ENCODE measurements at regions not wholly inside any gene's neighbourhood (a gene's known extent, or its start where the extent isn't known, plus 50 kb on each side); places are given as distances from the start of the nearest gene placed in this dataset.
"Not testable (repeated sequence)": the region's sequence is repeated elsewhere in the genome, so short reads cannot be mapped to it uniquely, and the experiment has no call there.

- no peak for DNase-seq
Measured at GRCh38 chrX:16320765-16321355, 153.6 kb downstream of the MAGEB17 start.

GRCh38 chrX:16333453-16333852, 166.2 kb downstream of the MAGEB17 start:
- no peak for DNase-seq

- DNase-seq: no peak
Measured at GRCh38 chrX:16335181-16335580, 167.9 kb downstream of the MAGEB17 start.

- DNase-seq: no peak
Measured at GRCh38 chrX:16347968-16348670, 180.8 kb downstream of the MAGEB17 start.

- no peak for DNase-seq
Measured at GRCh38 chrX:16357902-16358301, 190.6 kb downstream of the MAGEB17 start.

GRCh38 chrX:16360056-16360455, 192.8 kb downstream of the MAGEB17 start:
- DNase-seq: not testable (repeated sequence)

DNA sequence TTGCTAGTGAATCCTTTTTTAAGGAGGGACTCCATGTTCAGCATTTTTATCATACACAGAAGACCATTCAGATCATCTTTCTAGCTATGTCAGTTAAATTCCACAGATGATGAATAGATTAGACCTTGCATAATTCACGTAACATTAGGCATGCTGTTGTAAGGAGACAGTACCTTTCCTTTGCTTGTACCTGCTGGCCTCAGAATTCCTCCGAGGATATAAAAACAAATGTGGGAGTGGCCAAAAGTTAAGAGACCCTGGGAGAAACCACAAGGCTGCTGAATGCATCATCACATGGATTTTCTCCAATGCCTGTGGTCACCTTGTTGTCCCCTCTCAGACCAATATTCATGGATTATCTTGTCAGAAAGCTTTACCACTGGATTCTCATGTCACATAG, 201.4 kb downstream of the MAGEB17 start:
- DNase-seq: no peak

DNA sequence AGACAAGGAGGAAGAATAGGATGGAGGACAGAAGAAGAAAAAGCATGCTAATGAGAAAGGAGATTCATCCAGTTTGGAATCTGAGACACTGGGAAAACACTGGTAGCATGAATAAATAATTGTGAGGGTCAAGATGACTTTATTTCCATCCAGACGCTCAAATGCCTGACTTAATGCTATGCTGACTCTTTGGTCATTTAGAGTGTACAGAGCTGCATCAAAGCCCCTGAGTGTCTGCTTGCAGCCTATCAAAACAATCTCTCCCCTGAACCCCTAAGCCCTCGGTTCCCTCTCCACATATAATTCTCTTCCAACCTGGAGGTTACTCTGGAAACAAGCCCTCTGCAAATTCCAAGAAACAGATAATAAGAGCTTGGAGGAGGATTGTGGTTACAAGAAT, 208.8 kb downstream of the MAGEB17 start:
- DNase-seq: no peak

GRCh38 chrX:16386126-16386525, 218.8 kb downstream of the MAGEB17 start:
- DNase-seq: no peak

DNA sequence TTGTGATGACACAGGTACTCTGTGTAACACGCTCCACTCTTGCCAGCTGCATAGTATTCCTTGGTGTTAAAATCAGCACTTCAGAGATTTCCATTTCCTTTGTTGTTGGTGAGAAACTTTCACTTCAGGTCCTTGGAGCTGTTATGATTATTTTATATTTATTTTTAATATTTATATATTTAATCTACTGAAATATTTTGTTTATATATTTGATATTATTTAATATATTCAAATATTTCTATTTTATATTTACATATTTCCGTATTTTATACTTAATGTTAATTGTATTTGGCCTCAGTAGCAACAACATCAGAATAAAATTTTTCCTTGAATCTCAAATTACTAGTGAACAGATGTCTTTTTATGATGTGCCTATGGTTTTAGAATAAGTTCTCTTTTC, 225.3 kb downstream of the MAGEB17 start:
- no peak for DNase-seq

DNA sequence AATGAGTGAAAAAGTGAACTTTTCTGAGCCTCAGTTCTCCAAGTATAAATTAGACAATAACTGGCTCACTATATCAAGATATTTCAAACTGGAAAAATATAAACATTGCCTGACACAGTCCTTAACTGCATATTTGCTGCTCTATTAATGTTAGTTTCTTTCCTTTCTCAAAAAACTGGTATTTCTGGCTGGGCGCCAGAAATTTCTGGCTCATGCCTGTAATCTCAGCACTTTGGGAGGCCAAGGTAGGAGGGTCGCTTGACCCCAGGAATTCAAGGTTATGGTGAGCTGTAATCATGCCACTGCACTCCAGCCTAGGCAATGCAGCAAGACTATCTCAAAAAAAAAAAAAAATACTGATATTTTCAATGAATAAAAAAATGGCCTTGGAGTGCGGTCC, 227.0 kb downstream of the MAGEB17 start:
- DNase-seq: no peak

GRCh38 chrX:16403808-16404207, 236.5 kb downstream of the MAGEB17 start:
- no peak for DNase-seq

DNA sequence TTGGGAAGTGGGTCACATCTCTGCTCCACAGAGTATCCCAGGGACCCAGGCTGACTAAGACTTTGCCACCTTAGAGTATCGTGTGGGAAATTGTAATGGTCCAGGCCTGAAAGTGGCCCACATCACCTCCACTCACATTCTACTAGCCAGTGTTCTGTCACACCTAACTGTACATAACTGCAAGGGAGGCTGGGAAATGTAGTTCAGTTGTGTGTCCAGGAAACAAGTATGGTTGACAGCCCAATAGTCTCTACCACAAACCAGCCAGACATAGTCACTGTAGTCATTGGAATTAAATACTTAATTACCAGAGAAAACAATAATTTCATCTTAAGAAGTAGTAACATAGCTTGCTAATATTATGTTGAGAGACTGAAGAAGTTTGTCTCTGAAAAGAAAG, 233.4 kb upstream of the S100G start:
- no peak for DNase-seq

DNA sequence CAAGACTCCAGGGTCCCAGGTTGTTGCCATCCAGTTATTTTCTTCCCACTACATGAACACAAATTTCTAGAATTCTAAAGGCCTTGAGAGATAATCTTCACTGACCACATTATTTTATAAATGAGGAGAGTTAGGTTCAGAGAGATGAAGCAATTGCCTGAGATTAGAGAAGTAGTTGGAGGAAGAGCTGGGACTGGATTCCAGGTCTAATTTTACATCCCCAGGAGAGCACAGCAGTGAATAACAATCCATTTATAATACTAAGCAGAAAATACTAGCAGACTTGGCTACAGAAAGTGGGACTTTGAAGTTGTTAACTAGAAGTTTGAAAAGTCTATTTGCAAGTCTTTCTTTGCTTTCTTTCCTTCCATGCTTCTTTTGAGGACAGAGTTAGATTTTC, 231.3 kb upstream of the S100G start:
- DNase-seq: no peak

GRCh38 chrX:16427668-16428067, 222.3 kb upstream of the S100G start:
- DNase-seq: no peak

DNA sequence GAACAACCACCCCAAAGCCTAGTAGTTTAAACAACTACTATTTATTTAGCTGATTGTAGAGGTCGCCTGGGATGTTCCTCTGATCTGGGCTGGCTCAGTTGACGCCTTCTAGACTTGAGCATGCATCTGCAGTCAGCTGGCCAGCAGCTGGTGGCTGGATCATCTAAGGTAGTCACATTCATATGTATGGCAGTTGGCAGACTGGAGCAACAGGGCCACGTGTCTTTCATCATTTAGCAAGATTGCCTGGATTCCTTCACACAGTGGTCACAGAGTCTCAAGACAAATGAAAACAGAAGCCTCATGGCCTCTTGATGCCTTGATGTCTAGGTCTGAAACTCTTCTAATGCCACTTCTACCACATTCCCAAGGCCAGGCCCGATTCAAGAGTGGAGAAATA, 220.6 kb upstream of the S100G start:
- no peak for DNase-seq

GRCh38 chrX:16431266-16431665, 218.7 kb upstream of the S100G start:
- DNase-seq: no peak

GRCh38 chrX:16433021-16433420, 216.9 kb upstream of the S100G start:
- peak in 1 of 2 experiments; percentile 19 for DNase-seq

GRCh38 chrX:16435399-16435986, 214.5 kb upstream of the S100G start:
- no peak for DNase-seq

DNA sequence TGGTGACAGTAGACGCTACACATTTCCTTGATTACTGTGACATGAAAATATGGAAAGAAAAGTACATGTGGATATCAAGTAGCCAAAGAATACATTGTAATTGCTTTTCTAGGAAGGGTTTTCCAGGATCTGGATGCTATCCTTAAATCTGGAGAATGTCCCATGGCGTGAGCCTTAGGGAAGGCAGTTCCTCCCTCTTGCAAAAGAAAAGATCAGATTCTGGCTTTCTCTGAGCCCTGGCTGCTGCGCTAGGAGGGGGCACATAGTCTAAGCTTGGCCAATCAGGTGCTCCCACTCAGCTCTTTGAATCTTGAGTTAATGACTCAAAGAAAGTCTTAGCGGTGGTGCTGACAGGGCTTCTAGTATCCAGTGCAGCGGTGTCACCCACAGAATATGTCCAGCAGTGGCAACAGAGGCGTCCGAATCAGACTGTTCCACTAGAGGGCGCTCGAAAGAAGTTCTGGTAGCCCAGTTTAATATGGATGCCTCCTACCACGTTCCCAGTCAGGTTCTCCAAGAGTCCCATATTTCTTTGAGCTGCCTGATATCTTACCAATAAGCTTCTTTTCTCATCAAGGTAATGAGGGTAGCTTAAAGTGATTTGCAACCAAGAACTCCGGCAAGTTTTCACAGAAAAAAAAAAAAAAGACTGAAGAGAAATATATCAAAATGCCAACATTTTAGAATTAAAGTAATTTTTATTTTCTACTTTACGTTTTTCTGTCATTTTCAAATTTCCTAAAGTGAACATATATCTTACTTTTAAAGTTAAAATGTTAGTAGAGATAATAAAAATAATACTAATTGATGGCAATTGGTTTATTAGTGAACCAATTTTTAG, 213.4 kb upstream of the S100G start:
- peak; percentile 80 to 81 for DNase-seq

DNA sequence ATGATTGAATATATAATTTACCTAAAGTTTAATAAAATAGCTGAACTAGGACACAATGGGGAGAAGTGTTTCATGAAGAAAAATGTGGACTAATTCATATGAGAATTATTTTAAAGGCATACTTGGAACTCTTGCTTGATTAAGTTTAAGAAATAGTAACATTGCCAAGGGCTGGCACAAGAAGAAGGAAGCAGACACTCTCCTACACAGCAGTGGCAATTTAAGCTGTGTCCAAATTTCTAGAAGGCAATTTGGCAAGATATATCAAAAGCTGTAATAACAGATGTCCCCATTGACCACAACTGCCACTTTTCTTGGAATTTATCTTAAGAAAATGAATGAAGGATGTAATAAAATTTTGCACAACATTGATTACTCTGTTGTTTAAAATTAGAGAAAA, 209.5 kb upstream of the S100G start:
- DNase-seq: no peak

- DNase-seq: no peak
Measured at GRCh38 chrX:16444353-16444752, 205.6 kb upstream of the S100G start.

GRCh38 chrX:16445166-16445752, 204.7 kb upstream of the S100G start:
- DNase-seq: peak; percentile 45 to 47

All from activated T-cell treated with anti-CD3 and anti-CD28 coated beads, Interleukin-2, amount 50 U/mL, for 48 hours (primary cell).